ENCODE measurements at regions not wholly inside any gene's neighbourhood (a gene's known extent, or its start where the extent isn't known, plus 50 kb on each side); places are given as distances from the start of the nearest gene placed in this dataset.

- intact Hi-C loops (cut with DNase I), result no loop called here
- Histone ChIP-seq H3K4me1 (no peaks in the 10 kb centered on the region), H3K9me3 (peaks cover 0 to 7% (median 0%) of the 10 kb centered on the region in 11 donors), H3K27me3 (no peaks in the 10 kb centered on the region), H3K36me3 (no peaks in the 10 kb centered on the region), H3K4me3 (no peak overlapping the region), H3K27ac (no peak overlapping the region)
- WGBS, 2 donors, result 72 to 82% methylated on average over 6 of the region's 6 CpGs
- no peak for ATAC-seq
- TF ChIP-seq CTCF (IDR thresholded peaks at IDR 0.05), result no peak
- DNase-seq, result no peak
Measured at GRCh38 chr13:106287351-106287750, 248.1 kb downstream of the EFNB2 start.

DNA sequence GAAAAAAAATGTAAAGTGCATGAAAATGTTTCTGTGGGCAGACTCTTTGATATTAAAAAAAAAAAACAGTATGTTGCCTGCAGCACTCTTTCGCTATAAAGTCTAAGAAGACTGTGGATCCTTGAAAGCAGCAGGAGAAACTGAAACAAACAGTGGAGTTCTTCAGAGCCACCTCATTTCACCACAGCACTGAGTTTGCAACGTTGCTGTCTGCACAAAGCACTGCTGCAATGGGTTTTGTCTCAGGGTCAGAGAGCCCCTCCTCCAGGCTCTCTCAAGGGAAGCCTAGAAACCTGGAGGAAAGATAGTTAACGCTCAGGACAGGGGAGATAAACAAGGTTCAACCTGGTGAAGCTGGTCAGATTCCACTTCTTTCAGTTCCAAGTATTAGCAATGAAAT, 248.7 kb downstream of the EFNB2 start:
- no peaks in the 10 kb centered on the region for H3K4me1 ChIP-seq
- peak overlapping the region in 1 of 10 donors; percentile 0 for H3K4me3 ChIP-seq
- no peak overlapping the region for H3K27ac ChIP-seq
- WGBS, 2 donors, result 38 to 61% methylated on average over 3 of the region's 3 CpGs
- peaks cover 0 to 11% (median 4%) of the 10 kb centered on the region in 11 donors for H3K9me3 ChIP-seq
- no peaks in the 10 kb centered on the region for H3K36me3 ChIP-seq
- intact Hi-C loops (cut with DNase I), result no loop called here
- H3K27me3 ChIP-seq, result no peaks in the 10 kb centered on the region
- DNase-seq (no peak), ATAC-seq (no peak)
- no peak for TF ChIP-seq CTCF (IDR thresholded peaks at IDR 0.05)

DNA sequence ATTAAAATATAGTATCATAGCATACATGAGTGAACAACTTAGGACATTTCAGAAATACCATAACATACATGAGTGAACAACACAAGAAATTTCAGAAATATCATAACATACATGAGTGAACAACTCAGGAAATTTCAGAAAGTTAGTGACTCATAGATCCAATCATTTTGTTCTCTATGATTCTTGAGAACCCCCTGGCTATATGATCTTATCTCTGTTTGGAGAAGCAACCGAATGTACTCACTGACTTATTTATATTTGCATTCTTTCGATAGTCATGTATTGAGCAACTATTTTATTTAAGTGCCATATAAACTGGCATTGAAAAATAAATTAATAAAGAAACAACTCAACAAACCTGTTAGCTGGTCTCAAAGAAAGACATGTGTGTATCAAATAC, 251.1 kb downstream of the EFNB2 start:
- no peak overlapping the region for H3K4me3 ChIP-seq
- H3K9me3 ChIP-seq, result peaks cover 0 to 18% (median 6%) of the 10 kb centered on the region in 11 donors
- H3K27me3 ChIP-seq, result no peaks in the 10 kb centered on the region
- no peak overlapping the region for H3K27ac ChIP-seq
- TF ChIP-seq CTCF (IDR thresholded peaks at IDR 0.05), result no peak
- no peak for ATAC-seq
- no peak for DNase-seq
- H3K36me3 ChIP-seq, result no peaks in the 10 kb centered on the region
- H3K4me1 ChIP-seq, result no peaks in the 10 kb centered on the region
- intact Hi-C loops (cut with DNase I), result no loop called here
- whole genome bisulfite sequencing, 2 donors, result 94 to 95% methylated on average over 2 of the region's 2 CpGs

DNA sequence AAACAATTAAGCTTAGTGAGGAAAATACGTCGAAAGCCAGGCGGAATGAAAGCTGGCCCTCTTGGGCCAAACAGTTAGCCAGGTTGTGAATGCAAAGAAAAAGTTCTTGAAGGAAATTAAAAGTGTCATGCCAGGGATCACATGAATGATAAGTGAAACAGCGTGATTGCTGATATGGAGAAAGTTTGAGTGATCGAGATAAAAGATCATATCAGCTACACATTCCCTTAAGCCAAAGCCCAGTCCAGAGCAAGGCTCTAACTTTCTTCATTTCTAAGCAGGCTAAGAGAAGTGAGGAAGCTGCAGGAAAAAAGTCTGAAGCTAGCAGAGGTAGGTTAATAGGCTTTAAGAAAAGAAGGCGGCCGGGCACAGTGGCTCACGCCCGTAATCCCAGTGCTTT, 254.0 kb downstream of the EFNB2 start:
- Histone ChIP-seq H3K27ac (no peak overlapping the region), H3K27me3 (no peaks in the 10 kb centered on the region), H3K36me3 (no peaks in the 10 kb centered on the region), H3K4me1 (peaks cover 0 to 9% (median 0%) of the 10 kb centered on the region in 9 donors), H3K9me3 (peaks cover 0 to 18% (median 6%) of the 10 kb centered on the region in 11 donors), H3K4me3 (no peak overlapping the region)
- ATAC-seq (no peak), DNase-seq (no peak)
- intact Hi-C loops (cut with DNase I), result no loop called here
- 83 to 96% methylated on average over 9 of the region's 9 CpGs for WGBS, 2 donors
- no peak for TF ChIP-seq CTCF (IDR thresholded peaks at IDR 0.05)
